Lung microvascular endothelial cell (primary cell): ENCODE measurements at regions not wholly inside any gene's neighbourhood (a gene's known extent, or its start where the extent isn't known, plus 50 kb on each side); places are given as distances from the start of the nearest gene placed in this dataset.
"Not testable (repeated sequence)": the region's sequence is repeated elsewhere in the genome, so short reads cannot be mapped to it uniquely, and the experiment has no call there.

Source experiments
- DNase-seq, 2 donors: peaks; one replicate each; pipeline versions ENCODE4 v3.0.0 to v3.0.0-alpha.2; 2010; ENCODE audit warnings: low read depth in 2 of 2

- DNase-seq = no peak
These were observed 335.2 kb upstream of the C2CD4B start for GRCh38 chr15:62500325-62500724.

- no peak for DNase-seq
These were observed 337.4 kb upstream of the C2CD4B start for GRCh38 chr15:62502451-62502850.

GRCh38 chr15:62503451-62503850, 338.4 kb upstream of the C2CD4B start:
- peak in 1 of 2 donors; percentile 77 for DNase-seq

GRCh38 chr15:62505762-62506161, 340.7 kb upstream of the C2CD4B start:
- peak in 1 of 2 donors; percentile 17 for DNase-seq

- no peak for DNase-seq
These were observed 341.2 kb upstream of the C2CD4B start for GRCh38 chr15:62506217-62506805.

- no peak for DNase-seq
These were observed 344.4 kb upstream of the C2CD4B start for GRCh38 chr15:62509395-62509958.

GRCh38 chr15:62510791-62511190, 345.7 kb upstream of the C2CD4B start:
- no peak for DNase-seq

GRCh38 chr15:62512904-62513303, 347.8 kb upstream of the C2CD4B start:
- DNase-seq = no peak

- no peak for DNase-seq
These were observed 348.8 kb upstream of the C2CD4B start for GRCh38 chr15:62513893-62514292.

- no peak for DNase-seq
These were observed 350.8 kb upstream of the C2CD4B start for GRCh38 chr15:62515696-62516395.

- DNase-seq = no peak
These were observed 352.5 kb upstream of the C2CD4B start for GRCh38 chr15:62517541-62517940.

- DNase-seq = not testable (repeated sequence)
These were observed 353.6 kb upstream of the C2CD4B start for GRCh38 chr15:62518666-62519065.

- DNase-seq = no peak
These were observed 354.8 kb upstream of the C2CD4B start for GRCh38 chr15:62519900-62520299.

GRCh38 chr15:62520887-62521286, 355.8 kb upstream of the C2CD4B start:
- DNase-seq = no peak

- DNase-seq = no peak
These were observed 356.3 kb upstream of the C2CD4B start for GRCh38 chr15:62521396-62521795.

GRCh38 chr15:62524848-62525247, 359.8 kb upstream of the C2CD4B start:
- DNase-seq = no peak

- no peak for DNase-seq
These were observed 362.3 kb upstream of the C2CD4B start for GRCh38 chr15:62527387-62527786.

GRCh38 chr15:62528505-62528904, 363.4 kb upstream of the C2CD4B start:
- DNase-seq = no peak

GRCh38 chr15:62532367-62532766, 367.3 kb upstream of the C2CD4B start:
- no peak for DNase-seq

GRCh38 chr15:62533687-62534086, 368.6 kb upstream of the C2CD4B start:
- no peak for DNase-seq

GRCh38 chr15:62534996-62535395, 369.9 kb upstream of the C2CD4B start:
- DNase-seq = no peak

GRCh38 chr15:62539236-62539635, 374.2 kb upstream of the C2CD4B start:
- DNase-seq = no peak

- no peak for DNase-seq
These were observed 376.2 kb upstream of the C2CD4B start for GRCh38 chr15:62541250-62541649.
